ENCODE measurements at regions not wholly inside any gene's neighbourhood (a gene's known extent, or its start where the extent isn't known, plus 50 kb on each side); places are given as distances from the start of the nearest gene placed in this dataset.

- ATAC-seq, result no peak
- Mint-ChIP-seq H3K36me3 (no peaks in the 10 kb centered on the region), H3K27me3 (ENCODE audit: low read depth in 2 of 2) (no peaks in the 10 kb centered on the region), H3K27ac (no peak overlapping the region), H3K4me1 (no peaks in the 10 kb centered on the region), H3K9me3 (peaks cover 2 to 4% of the 10 kb centered on the region in 2 donors), H3K4me3 (no peak overlapping the region)
- no peaks in the 10 kb centered on the region for H3K27me3 ChIP-seq (ENCODE audit: control insufficient read depth, insufficient read depth, low read length)
- no peaks in the 10 kb centered on the region for H3K9me3 ChIP-seq (ENCODE audit: control insufficient read depth, insufficient read depth, low read length)
- H3K4me1 ChIP-seq (ENCODE audit: control insufficient read depth, insufficient read depth, low read length), result no peaks in the 10 kb centered on the region
- no peaks in the 10 kb centered on the region for H3K36me3 ChIP-seq (ENCODE audit: control insufficient read depth, insufficient read depth, low read length)
- H3K27ac ChIP-seq (ENCODE audit: low read length), result no peak overlapping the region
- DNase-seq, result no peak
- intact Hi-C loops (cut with micrococcal nuclease), result no loop called here
- no peak overlapping the region for H3K4me3 ChIP-seq (ENCODE audit: low read length)
- TF ChIP-seq, protein P1, sequence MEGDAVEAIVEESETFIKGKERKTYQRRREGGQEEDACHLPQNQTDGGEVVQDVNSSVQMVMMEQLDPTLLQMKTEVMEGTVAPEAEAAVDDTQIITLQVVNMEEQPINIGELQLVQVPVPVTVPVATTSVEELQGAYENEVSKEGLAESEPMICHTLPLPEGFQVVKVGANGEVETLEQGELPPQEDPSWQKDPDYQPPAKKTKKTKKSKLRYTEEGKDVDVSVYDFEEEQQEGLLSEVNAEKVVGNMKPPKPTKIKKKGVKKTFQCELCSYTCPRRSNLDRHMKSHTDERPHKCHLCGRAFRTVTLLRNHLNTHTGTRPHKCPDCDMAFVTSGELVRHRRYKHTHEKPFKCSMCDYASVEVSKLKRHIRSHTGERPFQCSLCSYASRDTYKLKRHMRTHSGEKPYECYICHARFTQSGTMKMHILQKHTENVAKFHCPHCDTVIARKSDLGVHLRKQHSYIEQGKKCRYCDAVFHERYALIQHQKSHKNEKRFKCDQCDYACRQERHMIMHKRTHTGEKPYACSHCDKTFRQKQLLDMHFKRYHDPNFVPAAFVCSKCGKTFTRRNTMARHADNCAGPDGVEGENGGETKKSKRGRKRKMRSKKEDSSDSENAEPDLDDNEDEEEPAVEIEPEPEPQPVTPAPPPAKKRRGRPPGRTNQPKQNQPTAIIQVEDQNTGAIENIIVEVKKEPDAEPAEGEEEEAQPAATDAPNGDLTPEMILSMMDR (IDR thresholded peaks at IDR 0.05), result no peak
- 64% methylated on average over 8 of the region's 8 CpGs for WGBS (ENCODE audit: insufficient coverage)
Observed at GRCh38 chr16:13436641-13437412, 483.1 kb upstream of the ERCC4 start.

DNA sequence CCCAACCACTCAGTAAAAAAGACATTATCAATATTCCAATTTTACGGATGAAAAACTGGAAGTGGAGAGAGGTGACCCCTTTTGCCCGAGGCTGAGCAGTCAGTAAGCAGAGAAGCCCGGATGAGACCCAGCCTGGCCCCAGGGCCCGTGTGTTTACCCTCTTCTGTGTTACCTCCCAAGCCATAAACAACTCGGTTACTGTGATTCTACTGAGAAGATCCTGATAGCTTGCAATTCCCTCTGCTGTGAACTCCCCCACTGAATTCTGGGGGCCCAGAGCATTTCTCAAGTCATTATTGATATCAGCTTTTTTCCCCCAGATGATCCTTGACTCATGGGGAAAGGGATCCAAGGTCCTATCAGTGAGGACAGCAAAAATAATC lies 482.6 kb upstream of the ERCC4 start:
- no peaks in the 10 kb centered on the region for H3K27me3 Mint-ChIP-seq (ENCODE audit: low read depth in 2 of 2)
- ATAC-seq (no peak), DNase-seq (no peak)
- no peak overlapping the region for H3K4me3 Mint-ChIP-seq
- no peak overlapping the region for H3K27ac Mint-ChIP-seq
- intact Hi-C loops (cut with micrococcal nuclease), result no loop called here
- Histone ChIP-seq H3K27ac (ENCODE audit: low read length) (no peak overlapping the region), H3K9me3 (ENCODE audit: control insufficient read depth, insufficient read depth, low read length) (no peaks in the 10 kb centered on the region), H3K4me3 (ENCODE audit: low read length) (no peak overlapping the region), H3K4me1 (ENCODE audit: control insufficient read depth, insufficient read depth, low read length) (no peaks in the 10 kb centered on the region), H3K27me3 (ENCODE audit: control insufficient read depth, insufficient read depth, low read length) (no peaks in the 10 kb centered on the region), H3K36me3 (ENCODE audit: control insufficient read depth, insufficient read depth, low read length) (no peaks in the 10 kb centered on the region)
- peaks cover 2 to 4% of the 10 kb centered on the region in 2 donors for H3K9me3 Mint-ChIP-seq
- TF ChIP-seq, protein P1 (IDR thresholded peaks at IDR 0.05), result no peak
- no peaks in the 10 kb centered on the region for H3K36me3 Mint-ChIP-seq
- H3K4me1 Mint-ChIP-seq, result no peaks in the 10 kb centered on the region
- WGBS (ENCODE audit: insufficient coverage), result 89% methylated on average over 5 of the region's 5 CpGs

GRCh38 chr16:13438064-13438463 lies 481.9 kb upstream of the ERCC4 start:
- Mint-ChIP-seq H3K4me3 (no peak overlapping the region), H3K4me1 (no peaks in the 10 kb centered on the region), H3K27ac (no peak overlapping the region), H3K9me3 (peaks cover 2 to 4% of the 10 kb centered on the region in 2 donors), H3K36me3 (no peaks in the 10 kb centered on the region), H3K27me3 (ENCODE audit: low read depth in 2 of 2) (no peaks in the 10 kb centered on the region)
- H3K36me3 ChIP-seq (ENCODE audit: control insufficient read depth, insufficient read depth, low read length), result no peaks in the 10 kb centered on the region
- no peak for ATAC-seq
- H3K27me3 ChIP-seq (ENCODE audit: control insufficient read depth, insufficient read depth, low read length), result no peaks in the 10 kb centered on the region
- no peaks in the 10 kb centered on the region for H3K4me1 ChIP-seq (ENCODE audit: control insufficient read depth, insufficient read depth, low read length)
- H3K27ac ChIP-seq (ENCODE audit: low read length), result no peak overlapping the region
- DNase-seq, result no peak
- WGBS (ENCODE audit: insufficient coverage), result 62% methylated on average over 5 of the region's 6 CpGs
- H3K9me3 ChIP-seq (ENCODE audit: control insufficient read depth, insufficient read depth, low read length), result no peaks in the 10 kb centered on the region
- no peak overlapping the region for H3K4me3 ChIP-seq (ENCODE audit: low read length)
- TF ChIP-seq, protein P1 (IDR thresholded peaks at IDR 0.05), result no peak
- intact Hi-C loops (cut with micrococcal nuclease), result no loop called here

DNA sequence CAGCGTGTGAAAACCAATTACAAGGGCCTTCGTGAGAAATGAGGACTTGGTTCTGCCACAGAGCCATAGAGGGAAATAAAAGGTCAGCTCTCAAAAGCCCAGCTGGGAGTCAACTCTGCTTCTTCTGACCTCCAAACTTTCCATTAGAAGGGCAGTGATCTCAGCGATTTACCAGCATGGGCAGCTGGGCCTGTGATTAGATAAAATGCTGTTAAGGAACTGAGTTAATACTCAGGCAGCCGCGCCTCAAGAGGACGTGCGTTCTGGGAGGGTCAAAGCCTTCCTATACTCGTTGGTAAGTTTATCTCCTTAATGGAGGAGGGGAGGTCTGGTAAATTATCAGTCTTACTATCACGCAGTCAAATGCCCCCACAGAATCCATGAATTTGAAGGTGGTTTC lies 480.2 kb upstream of the ERCC4 start:
- no peak overlapping the region for H3K4me3 ChIP-seq (ENCODE audit: low read length)
- Mint-ChIP-seq H3K27ac (no peak overlapping the region), H3K9me3 (peaks cover 2 to 4% of the 10 kb centered on the region in 2 donors), H3K4me1 (no peaks in the 10 kb centered on the region), H3K36me3 (no peaks in the 10 kb centered on the region), H3K4me3 (no peak overlapping the region), H3K27me3 (ENCODE audit: low read depth in 2 of 2) (no peaks in the 10 kb centered on the region)
- WGBS (ENCODE audit: insufficient coverage), result 96% methylated on average over 9 of the region's 9 CpGs
- no peaks in the 10 kb centered on the region for H3K27me3 ChIP-seq (ENCODE audit: control insufficient read depth, insufficient read depth, low read length)
- H3K27ac ChIP-seq (ENCODE audit: low read length), result no peak overlapping the region
- ATAC-seq, result no peak
- no peak for DNase-seq
- no peaks in the 10 kb centered on the region for H3K4me1 ChIP-seq (ENCODE audit: control insufficient read depth, insufficient read depth, low read length)
- TF ChIP-seq, protein P1 (IDR thresholded peaks at IDR 0.05), result no peak
- H3K36me3 ChIP-seq (ENCODE audit: control insufficient read depth, insufficient read depth, low read length), result no peaks in the 10 kb centered on the region
- intact Hi-C loops (cut with micrococcal nuclease), result no loop called here
- no peaks in the 10 kb centered on the region for H3K9me3 ChIP-seq (ENCODE audit: control insufficient read depth, insufficient read depth, low read length)

Measured in natural killer cell (primary cell).